Natural killer cell (primary cell): ENCODE measurements at regions not wholly inside any gene's neighbourhood (a gene's known extent, or its start where the extent isn't known, plus 50 kb on each side); places are given as distances from the start of the nearest gene placed in this dataset.
A peak's percentile ranks its signal among the peaks of the same experiment; 100 is the strongest.

Source experiments
- ATAC-seq, 3 donors: fragments of 150-1000 bp in 2 of 3; fragments of 200-7000 bp in 1 of 3; cut with Tn5 transposase; 1 replicate in 1 of 3; 2 replicates in 2 of 3; pipeline ENCODE4 v1.10.0; 2021; ENCODE audit warnings: mild to moderate bottlenecking in 2 of 3, moderate library complexity in 2 of 3
- DNase-seq, 2 donors: peaks; one replicate each; pipeline versions ENCODE4 v3.0.0 to v3.0.0-alpha.2; 2013 to 2021; ENCODE audit warnings: mixed read lengths in 1 of 2
- H3K27ac ChIP-seq: one replicate; pipeline ENCODE4 v1.5.1; 2013; ENCODE audit warnings: mild to moderate bottlenecking, low read length
- H3K27me3 ChIP-seq: one replicate; pipeline ENCODE4 v1.6.1; 2013; ENCODE audit warnings: low read length; ENCODE audit not compliant: control insufficient read depth, insufficient read depth
- H3K36me3 ChIP-seq: one replicate; pipeline ENCODE4 v1.6.1; 2013; ENCODE audit warnings: low read length; ENCODE audit not compliant: control insufficient read depth, insufficient read depth
- H3K4me1 ChIP-seq: one replicate; pipeline ENCODE4 v1.6.1; 2013; ENCODE audit warnings: low read length; ENCODE audit not compliant: control insufficient read depth, insufficient read depth
- H3K4me3 ChIP-seq: one replicate; pipeline ENCODE4 v1.5.1; 2013; ENCODE audit warnings: low read length
- H3K9me3 ChIP-seq: one replicate; pipeline ENCODE4 v1.6.1; 2013; ENCODE audit warnings: low read length; ENCODE audit not compliant: control insufficient read depth, insufficient read depth
- H3K27ac Mint-ChIP-seq, 2 donors: one replicate each; pipeline ENCODE4 v1.8.0; 2022; ENCODE audit warnings: mild to moderate bottlenecking in 2 of 2, mixed read lengths in 2 of 2, moderate library complexity in 1 of 2
- H3K27me3 Mint-ChIP-seq, 2 donors: one replicate each; pipeline ENCODE4 v1.8.0; 2022; ENCODE audit warnings: low read depth in 2 of 2, mixed read lengths in 2 of 2
- H3K36me3 Mint-ChIP-seq: one replicate; pipeline ENCODE4 v1.8.0; 2022; ENCODE audit warnings: mixed read lengths
- H3K4me1 Mint-ChIP-seq, 2 donors: one replicate each; pipeline ENCODE4 v1.8.0; 2022; ENCODE audit warnings: mixed read lengths in 2 of 2
- H3K4me3 Mint-ChIP-seq: one replicate; pipeline ENCODE4 v1.8.0; 2022; ENCODE audit warnings: mild to moderate bottlenecking, moderate library complexity, mixed read lengths
- H3K9me3 Mint-ChIP-seq, 2 donors: one replicate each; pipeline ENCODE4 v1.8.0; 2022; ENCODE audit warnings: mixed read lengths in 2 of 2
- CTCF ChIP-seq: fragments of 200-600 bp; IDR thresholded peaks from one replicate; pipeline ENCODE4 v1.8.0; 2022; ENCODE audit warnings: antibody characterized with exemption
- WGBS: methylation state at CpG from one replicate; pipeline ENCODE4 v1.1.7; 2013; ENCODE audit warnings: missing lambda C conversion rate; ENCODE audit not compliant: insufficient coverage; 5-methylcytosine and 5-hydroxymethylcytosine counted together
- intact Hi-C: fragments of 100-400 bp; cut with micrococcal nuclease; formaldehyde crosslinking; loops from one replicate; pipeline ENCODE4 v1.14.2; 2022

GRCh38 chr17:36722121-36722902, 120.9 kb downstream of the MRM1 start:
- peaks cover 49% of the 10 kb centered on the region for H3K4me1 ChIP-seq
- Mint-ChIP-seq H3K4me3 (peak overlapping the region; percentile 89), H3K4me1 (peaks cover 67 to 74% of the 10 kb centered on the region in 2 donors), H3K36me3 (no peaks in the 10 kb centered on the region), H3K27ac (peak overlapping the region; percentile 95 to 97), H3K27me3 (no peaks in the 10 kb centered on the region), H3K9me3 (peaks cover 2 to 3% of the 10 kb centered on the region in 2 donors)
- peak overlapping the region; percentile 96 for H3K27ac ChIP-seq
- H3K9me3 ChIP-seq: no peaks in the 10 kb centered on the region
- no peaks in the 10 kb centered on the region for H3K36me3 ChIP-seq
- WGBS: under 1% methylated on average over 46 of the region's 49 CpGs
- DNase-seq (peak; percentile 67 to 88), ATAC-seq (peak; percentile 87 to 91 (median 89))
- no peaks in the 10 kb centered on the region for H3K27me3 ChIP-seq
- H3K4me3 ChIP-seq: peak overlapping the region; percentile 47
- intact Hi-C loops: loop anchor here (10.0 kb wide), 1 partner anchor 222 kb away; the partner anchor contains the start of gene AATF
- no peak for TF ChIP-seq CTCF

- Histone ChIP-seq H3K9me3 (no peaks in the 10 kb centered on the region), H3K27me3 (no peaks in the 10 kb centered on the region), H3K36me3 (no peaks in the 10 kb centered on the region), H3K4me3 (peak overlapping the region; percentile 47), H3K4me1 (peaks cover 54% of the 10 kb centered on the region), H3K27ac (peak overlapping the region; percentile 96)
- WGBS: 65% methylated on average over 3 of the region's 6 CpGs
- Mint-ChIP-seq H3K27me3 (no peaks in the 10 kb centered on the region), H3K4me3 (peak overlapping the region; percentile 76), H3K4me1 (peaks cover 73 to 80% of the 10 kb centered on the region in 2 donors), H3K36me3 (no peaks in the 10 kb centered on the region), H3K9me3 (peaks cover 2 to 3% of the 10 kb centered on the region in 2 donors), H3K27ac (peak overlapping the region; percentile 95 to 97)
- ATAC-seq (no peak), DNase-seq (no peak)
- TF ChIP-seq CTCF: no peak
- intact Hi-C loops: loop anchor here (10.0 kb wide), 1 partner anchor 222 kb away; the partner anchor contains the start of gene AATF
Observed at GRCh38 chr17:36722903-36723263, 121.5 kb downstream of the MRM1 start.

DNA sequence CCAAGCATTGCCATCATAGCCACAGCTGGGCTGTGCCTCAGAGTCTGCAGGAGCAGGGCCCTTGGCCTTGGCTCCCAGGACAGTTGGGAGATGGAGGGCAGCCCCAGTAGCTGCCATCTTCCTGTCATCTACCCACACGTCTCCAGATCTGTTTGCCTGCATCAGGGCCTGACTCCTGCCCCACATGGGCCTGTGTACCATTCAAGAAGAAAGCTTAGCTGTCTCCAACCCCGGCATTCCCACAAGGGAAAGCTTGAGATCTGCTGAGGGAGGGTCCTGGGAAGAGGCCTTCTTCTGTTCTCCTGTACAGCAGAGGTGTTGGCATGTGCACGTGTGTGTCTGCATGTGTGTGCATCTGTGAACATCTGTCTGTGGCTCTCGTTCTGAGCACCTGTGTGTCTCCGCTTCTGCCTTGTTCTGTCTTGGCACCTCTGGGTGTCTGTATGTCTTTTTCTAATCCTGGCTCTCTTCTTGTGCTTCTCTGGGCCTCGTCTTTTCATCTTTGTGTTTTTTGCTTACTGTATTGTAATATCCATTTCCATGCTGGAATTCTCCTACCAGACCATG, 122.2 kb downstream of the MRM1 start:
- H3K4me1 Mint-ChIP-seq: peaks cover 80 to 85% of the 10 kb centered on the region in 2 donors
- DNase-seq: peak in 1 of 2 donors; percentile 28
- 59% methylated on average over 6 of the region's 6 CpGs for WGBS
- intact Hi-C loops: loop anchor here (10.0 kb wide), 1 partner anchor 221 kb away; the partner anchor contains the start of gene AATF
- peaks cover under 1% of the 10 kb centered on the region for H3K27me3 ChIP-seq
- peaks cover 60% of the 10 kb centered on the region for H3K4me1 ChIP-seq
- TF ChIP-seq CTCF: no peak
- H3K27ac ChIP-seq: peak overlapping the region; percentile 96
- ATAC-seq: no peak
- H3K9me3 Mint-ChIP-seq: peaks cover 2 to 3% of the 10 kb centered on the region in 2 donors
- H3K36me3 ChIP-seq: no peaks in the 10 kb centered on the region
- peak overlapping the region; percentile 95 to 97 for H3K27ac Mint-ChIP-seq
- H3K4me3 ChIP-seq: no peak overlapping the region
- H3K27me3 Mint-ChIP-seq: peaks cover 0 to 4% of the 10 kb centered on the region in 2 donors
- H3K9me3 ChIP-seq: no peaks in the 10 kb centered on the region
- peak overlapping the region; percentile 22 for H3K4me3 Mint-ChIP-seq
- H3K36me3 Mint-ChIP-seq: no peaks in the 10 kb centered on the region
